ENCODE measurements at regions not wholly inside any gene's neighbourhood (a gene's known extent, or its start where the extent isn't known, plus 50 kb on each side); places are given as distances from the start of the nearest gene placed in this dataset.

DNA sequence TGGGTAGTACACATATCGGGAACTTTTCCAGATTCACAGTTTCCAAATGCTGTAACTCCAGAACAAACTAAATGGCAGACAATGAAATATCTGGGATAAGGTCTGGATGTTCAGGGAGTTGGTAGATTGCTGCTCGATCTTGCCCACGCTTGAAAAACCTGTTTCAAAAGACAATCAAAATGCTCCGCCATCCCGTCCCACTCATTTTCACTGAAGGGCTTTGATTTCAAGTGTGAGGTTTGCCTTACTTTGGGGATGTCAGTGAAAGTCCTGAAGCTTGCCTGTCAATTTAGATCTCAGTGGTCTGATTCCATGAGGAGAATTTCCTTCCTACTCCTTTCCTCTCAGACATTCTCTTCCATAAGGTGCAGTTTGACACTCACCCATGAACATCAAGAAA is 236.3 kb upstream of the KCNK2 start:
- H3K36me3 ChIP-seq, result no peaks in the 10 kb centered on the region
- intact Hi-C loops (cut with DNase I; ENCODE audit: low total_unique reads), result no loop called here
- WGBS, 5 donors, result 72 to 89% (median 84%) methylated on average over 5 of the region's 5 CpGs
- H3K4me3 ChIP-seq, result no peak overlapping the region
- no peak for DNase-seq
- no peak overlapping the region for H3K27ac ChIP-seq
- H3K27me3 ChIP-seq, result no peaks in the 10 kb centered on the region
- peaks cover 0 to 7% (median 1%) of the 10 kb centered on the region in 4 donors for H3K9me3 ChIP-seq
- no peak for TF ChIP-seq POLR2A (IDR thresholded peaks at IDR 0.05)
- TF ChIP-seq EP300 (IDR thresholded peaks at IDR 0.05), result no peak
- TF ChIP-seq, protein P1, sequence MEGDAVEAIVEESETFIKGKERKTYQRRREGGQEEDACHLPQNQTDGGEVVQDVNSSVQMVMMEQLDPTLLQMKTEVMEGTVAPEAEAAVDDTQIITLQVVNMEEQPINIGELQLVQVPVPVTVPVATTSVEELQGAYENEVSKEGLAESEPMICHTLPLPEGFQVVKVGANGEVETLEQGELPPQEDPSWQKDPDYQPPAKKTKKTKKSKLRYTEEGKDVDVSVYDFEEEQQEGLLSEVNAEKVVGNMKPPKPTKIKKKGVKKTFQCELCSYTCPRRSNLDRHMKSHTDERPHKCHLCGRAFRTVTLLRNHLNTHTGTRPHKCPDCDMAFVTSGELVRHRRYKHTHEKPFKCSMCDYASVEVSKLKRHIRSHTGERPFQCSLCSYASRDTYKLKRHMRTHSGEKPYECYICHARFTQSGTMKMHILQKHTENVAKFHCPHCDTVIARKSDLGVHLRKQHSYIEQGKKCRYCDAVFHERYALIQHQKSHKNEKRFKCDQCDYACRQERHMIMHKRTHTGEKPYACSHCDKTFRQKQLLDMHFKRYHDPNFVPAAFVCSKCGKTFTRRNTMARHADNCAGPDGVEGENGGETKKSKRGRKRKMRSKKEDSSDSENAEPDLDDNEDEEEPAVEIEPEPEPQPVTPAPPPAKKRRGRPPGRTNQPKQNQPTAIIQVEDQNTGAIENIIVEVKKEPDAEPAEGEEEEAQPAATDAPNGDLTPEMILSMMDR (IDR thresholded peaks at IDR 0.05), result no peak
- TF ChIP-seq POLR2AphosphoS5 (IDR thresholded peaks at IDR 0.05), result no peak
- no peaks in the 10 kb centered on the region for H3K4me1 ChIP-seq

DNA sequence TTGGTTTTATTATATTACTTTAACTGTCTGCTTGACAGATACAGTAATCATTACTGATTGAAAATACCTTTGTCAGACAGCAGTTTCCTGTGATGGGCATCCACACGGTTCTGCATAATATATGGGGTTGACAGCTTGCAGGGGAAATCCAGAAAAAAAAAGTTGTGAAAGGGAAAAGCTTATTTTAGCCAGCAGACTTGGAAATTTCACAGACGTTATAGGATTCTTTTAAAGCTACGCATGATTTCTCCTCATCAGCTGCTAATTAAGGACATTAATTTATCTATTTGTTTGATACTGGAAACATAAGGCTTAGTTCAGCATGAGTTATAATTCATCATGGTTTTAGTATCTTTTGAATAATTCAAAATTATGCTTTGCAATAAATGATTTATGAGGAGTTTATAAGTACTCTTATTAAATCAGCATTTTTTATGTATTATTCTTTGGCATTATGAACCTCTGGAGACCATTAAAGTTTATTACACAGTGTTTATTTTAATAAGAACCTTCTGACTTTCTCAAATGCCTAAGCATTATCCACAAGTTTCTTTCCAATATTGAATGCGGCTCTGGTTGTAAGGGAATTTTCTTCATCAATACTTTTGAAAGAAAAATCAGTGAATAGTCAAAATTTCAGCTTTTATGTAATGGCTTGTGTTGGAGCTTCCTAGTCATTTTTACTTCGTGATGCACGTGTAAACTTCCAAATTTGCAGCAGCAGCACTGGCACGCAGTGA is 235.3 kb upstream of the KCNK2 start:
- TF ChIP-seq POLR2A (IDR thresholded peaks at IDR 0.05), result no peak
- no peak for TF ChIP-seq EP300 (IDR thresholded peaks at IDR 0.05)
- no peak for TF ChIP-seq POLR2AphosphoS5 (IDR thresholded peaks at IDR 0.05)
- TF ChIP-seq, protein P1 (IDR thresholded peaks at IDR 0.05), result no peak
- intact Hi-C loops (cut with DNase I; ENCODE audit: low total_unique reads), result no loop called here
- 54 to 70% (median 62%) methylated on average over 7 of the region's 7 CpGs for WGBS, 5 donors

DNA sequence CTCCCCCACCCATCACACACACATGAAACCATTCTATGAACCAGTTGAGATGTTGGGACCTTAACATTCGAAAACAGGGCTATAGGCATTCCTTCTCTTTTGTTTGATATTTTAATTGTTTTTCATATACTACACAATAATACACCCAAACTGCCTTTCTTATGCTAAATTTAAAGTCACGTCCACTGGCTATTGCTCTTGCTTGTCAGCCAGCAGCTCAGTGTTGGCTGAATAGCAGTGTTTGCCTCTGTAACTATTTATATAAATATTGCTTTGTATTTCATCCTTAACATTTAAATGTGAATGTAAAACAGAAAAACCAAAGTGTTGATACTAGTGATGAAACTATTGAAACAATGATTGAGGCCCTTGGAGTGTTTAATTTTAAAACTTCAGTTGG is 234.4 kb upstream of the KCNK2 start:
- intact Hi-C loops (cut with DNase I; ENCODE audit: low total_unique reads), result no loop called here
- Histone ChIP-seq H3K27ac (no peak overlapping the region), H3K36me3 (no peaks in the 10 kb centered on the region), H3K27me3 (no peaks in the 10 kb centered on the region), H3K4me1 (no peaks in the 10 kb centered on the region), H3K4me3 (no peak overlapping the region), H3K9me3 (peaks cover 0 to 7% (median 1%) of the 10 kb centered on the region in 4 donors)
- WGBS, 5 donors, result 65 to 80% (median 75%) methylated on average over 2 of the region's 2 CpGs
- TF ChIP-seq POLR2A (IDR thresholded peaks at IDR 0.05) (no peak), POLR2AphosphoS5 (IDR thresholded peaks at IDR 0.05) (no peak), EP300 (IDR thresholded peaks at IDR 0.05) (no peak)
- TF ChIP-seq, protein P1 (IDR thresholded peaks at IDR 0.05), result no peak
- no peak for DNase-seq

More for the DNA sequence above, 235.3 kb upstream of the KCNK2 start:
- Histone ChIP-seq H3K4me1 (no peaks in the 10 kb centered on the region), H3K36me3 (no peaks in the 10 kb centered on the region), H3K27me3 (no peaks in the 10 kb centered on the region), H3K4me3 (no peak overlapping the region), H3K27ac (no peak overlapping the region), H3K9me3 (peaks cover 0 to 7% (median 1%) of the 10 kb centered on the region in 4 donors)
- no peak for DNase-seq

DNA sequence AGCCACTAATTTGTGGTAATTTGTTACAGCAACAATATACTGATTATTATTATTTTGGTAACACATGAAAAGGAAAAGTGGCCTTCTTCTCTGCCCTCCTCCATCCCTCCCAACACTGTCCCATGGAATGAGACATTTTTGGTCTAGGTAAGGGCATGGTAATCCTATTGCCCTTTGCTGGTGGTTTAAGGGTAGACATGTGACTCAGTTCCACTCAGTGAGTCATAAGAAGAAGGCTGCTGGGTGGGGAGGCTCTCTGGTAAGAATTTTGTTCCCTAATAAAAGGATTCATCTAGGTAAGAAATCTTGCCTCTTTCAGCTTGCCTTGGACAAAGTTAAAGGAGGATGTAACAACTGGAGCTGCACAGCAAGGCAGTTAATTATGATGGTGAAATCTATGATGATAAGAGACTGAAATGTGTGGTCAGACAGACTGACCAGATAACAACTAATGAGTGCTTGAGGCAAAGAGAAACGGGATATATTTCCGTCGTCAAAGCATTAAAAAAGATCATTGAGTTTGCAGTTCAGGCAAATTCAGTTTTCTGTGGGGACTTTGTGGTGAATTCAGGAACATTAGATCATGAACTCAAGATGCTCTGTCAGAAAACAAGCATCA is 232.0 kb upstream of the KCNK2 start:
- intact Hi-C loops (cut with DNase I; ENCODE audit: low total_unique reads), result no loop called here
- H3K27ac ChIP-seq, result no peak overlapping the region
- 90 to 98% (median 91%) methylated on average over 3 of the region's 3 CpGs for WGBS, 5 donors
- no peaks in the 10 kb centered on the region for H3K36me3 ChIP-seq
- no peak for DNase-seq
- TF ChIP-seq, protein P1 (IDR thresholded peaks at IDR 0.05), result no peak
- TF ChIP-seq POLR2AphosphoS5 (IDR thresholded peaks at IDR 0.05) (no peak), POLR2A (IDR thresholded peaks at IDR 0.05) (no peak), EP300 (IDR thresholded peaks at IDR 0.05) (no peak)
- peaks cover 0 to 7% (median 1%) of the 10 kb centered on the region in 4 donors for H3K9me3 ChIP-seq
- H3K4me1 ChIP-seq, result no peaks in the 10 kb centered on the region
- no peak overlapping the region for H3K4me3 ChIP-seq
- no peaks in the 10 kb centered on the region for H3K27me3 ChIP-seq
